ENCODE measurements at regions not wholly inside any gene's neighbourhood (a gene's known extent, or its start where the extent isn't known, plus 50 kb on each side); places are given as distances from the start of the nearest gene placed in this dataset.

DNA sequence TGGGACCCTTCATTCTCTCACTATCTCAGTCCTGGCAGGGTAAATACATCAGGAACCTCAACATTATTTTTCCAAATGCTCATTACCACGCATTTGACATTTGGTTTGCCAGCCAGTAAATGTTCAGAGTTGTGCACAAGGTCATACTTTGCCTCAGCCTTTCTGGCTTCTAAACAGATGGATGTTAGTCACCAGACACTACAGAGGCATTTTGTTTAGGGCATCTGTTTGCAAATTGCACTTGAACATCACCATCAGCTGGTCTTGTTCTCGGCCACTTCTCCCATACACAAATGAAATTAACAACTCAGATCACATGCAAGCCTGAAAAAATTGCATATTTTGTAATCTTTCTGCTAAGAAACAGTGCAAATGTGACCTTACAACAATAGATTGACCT, 75.0 kb upstream of the SLC1A1 start:
- no TSS peak for BruUV-seq (replicated peaks)
- intact Hi-C loops (cut with micrococcal nuclease; ENCODE audit: unreplicated experiment): no loop called here
- Mint-ChIP-seq H3K27ac (ENCODE audit: unreplicated experiment) (no peak overlapping the region), H3K27me3 (ENCODE audit: insufficient read depth, unreplicated experiment) (no peaks in the 10 kb centered on the region), H3K4me3 (ENCODE audit: unreplicated experiment) (no peak overlapping the region), H3K36me3 (ENCODE audit: insufficient read depth, unreplicated experiment) (no peaks in the 10 kb centered on the region), H3K9me3 (ENCODE audit: unreplicated experiment) (no peaks in the 10 kb centered on the region), H3K4me1 (ENCODE audit: low read depth, unreplicated experiment) (peaks cover 33% of the 10 kb centered on the region)
- TF ChIP-seq, protein P1, sequence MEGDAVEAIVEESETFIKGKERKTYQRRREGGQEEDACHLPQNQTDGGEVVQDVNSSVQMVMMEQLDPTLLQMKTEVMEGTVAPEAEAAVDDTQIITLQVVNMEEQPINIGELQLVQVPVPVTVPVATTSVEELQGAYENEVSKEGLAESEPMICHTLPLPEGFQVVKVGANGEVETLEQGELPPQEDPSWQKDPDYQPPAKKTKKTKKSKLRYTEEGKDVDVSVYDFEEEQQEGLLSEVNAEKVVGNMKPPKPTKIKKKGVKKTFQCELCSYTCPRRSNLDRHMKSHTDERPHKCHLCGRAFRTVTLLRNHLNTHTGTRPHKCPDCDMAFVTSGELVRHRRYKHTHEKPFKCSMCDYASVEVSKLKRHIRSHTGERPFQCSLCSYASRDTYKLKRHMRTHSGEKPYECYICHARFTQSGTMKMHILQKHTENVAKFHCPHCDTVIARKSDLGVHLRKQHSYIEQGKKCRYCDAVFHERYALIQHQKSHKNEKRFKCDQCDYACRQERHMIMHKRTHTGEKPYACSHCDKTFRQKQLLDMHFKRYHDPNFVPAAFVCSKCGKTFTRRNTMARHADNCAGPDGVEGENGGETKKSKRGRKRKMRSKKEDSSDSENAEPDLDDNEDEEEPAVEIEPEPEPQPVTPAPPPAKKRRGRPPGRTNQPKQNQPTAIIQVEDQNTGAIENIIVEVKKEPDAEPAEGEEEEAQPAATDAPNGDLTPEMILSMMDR (IDR thresholded peaks at IDR 0.05; ENCODE audit: insufficient read depth in 1 of 2, low read depth in 1 of 2, low read length in 1 of 2, severe bottlenecking in 1 of 2, unreplicated experiment in 1 of 2): no peak
- CTCF ChIA-PET: interaction anchor here (0.6 kb wide), 1 partner anchor 543 kb away, joined by 5 read pairs; no protein-coding TSS in a partner anchor
- H3K4me3 ChIP-seq (ENCODE audit: low read depth, low read length): no peak overlapping the region
- POLR2A ChIA-PET: no interaction called here
- H3K27me3 ChIP-seq (replicated peaks; ENCODE audit: control insufficient read depth, insufficient read depth, low read length): no peaks in the 10 kb centered on the region
- no peaks in the 10 kb centered on the region for H3K36me3 ChIP-seq (ENCODE audit: control insufficient read depth, insufficient read depth, low read length)
- peaks cover 47% of the 10 kb centered on the region for H3K4me1 ChIP-seq
- DNase-seq: no peak
- H3K9me3 ChIP-seq: no peaks in the 10 kb centered on the region

DNA sequence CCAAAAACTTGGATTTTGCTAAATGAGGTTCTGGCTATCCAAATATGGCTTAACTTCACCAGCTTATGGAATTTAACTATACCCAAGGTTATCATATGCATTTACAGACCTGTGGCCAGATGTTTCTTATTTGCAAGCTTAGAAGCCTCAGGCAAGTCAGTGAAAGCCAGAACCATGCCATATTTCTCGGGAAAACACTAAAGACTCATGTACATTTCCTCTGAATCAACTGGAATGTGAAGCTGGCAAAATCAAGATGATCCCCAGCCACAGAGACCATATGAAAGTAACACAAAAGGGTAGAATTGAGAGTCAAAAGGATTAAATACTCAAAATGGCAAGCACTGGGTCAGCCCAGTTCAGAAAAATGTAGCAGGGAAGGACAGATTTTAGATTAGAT, 76.4 kb upstream of the SLC1A1 start:
- DNase-seq: no peak
- POLR2A ChIA-PET: no interaction called here
- Histone ChIP-seq H3K27me3 (replicated peaks; ENCODE audit: control insufficient read depth, insufficient read depth, low read length) (no peaks in the 10 kb centered on the region), H3K9me3 (no peaks in the 10 kb centered on the region), H3K36me3 (ENCODE audit: control insufficient read depth, insufficient read depth, low read length) (no peaks in the 10 kb centered on the region), H3K4me3 (ENCODE audit: low read depth, low read length) (no peak overlapping the region), H3K4me1 (peaks cover 33% of the 10 kb centered on the region)
- H3K27me3 Mint-ChIP-seq (ENCODE audit: insufficient read depth, unreplicated experiment): no peaks in the 10 kb centered on the region
- intact Hi-C loops (cut with micrococcal nuclease; ENCODE audit: unreplicated experiment): no loop called here
- H3K27ac Mint-ChIP-seq (ENCODE audit: unreplicated experiment): no peak overlapping the region
- no peaks in the 10 kb centered on the region for H3K36me3 Mint-ChIP-seq (ENCODE audit: insufficient read depth, unreplicated experiment)
- BruUV-seq (replicated peaks): no TSS peak
- H3K4me3 Mint-ChIP-seq (ENCODE audit: unreplicated experiment): no peak overlapping the region
- TF ChIP-seq, protein P1 (IDR thresholded peaks at IDR 0.05; ENCODE audit: insufficient read depth in 1 of 2, low read depth in 1 of 2, low read length in 1 of 2, severe bottlenecking in 1 of 2, unreplicated experiment in 1 of 2): no peak
- H3K9me3 Mint-ChIP-seq (ENCODE audit: unreplicated experiment): no peaks in the 10 kb centered on the region
- CTCF ChIA-PET: no interaction called here
- peaks cover 26% of the 10 kb centered on the region for H3K4me1 Mint-ChIP-seq (ENCODE audit: low read depth, unreplicated experiment)

DNA sequence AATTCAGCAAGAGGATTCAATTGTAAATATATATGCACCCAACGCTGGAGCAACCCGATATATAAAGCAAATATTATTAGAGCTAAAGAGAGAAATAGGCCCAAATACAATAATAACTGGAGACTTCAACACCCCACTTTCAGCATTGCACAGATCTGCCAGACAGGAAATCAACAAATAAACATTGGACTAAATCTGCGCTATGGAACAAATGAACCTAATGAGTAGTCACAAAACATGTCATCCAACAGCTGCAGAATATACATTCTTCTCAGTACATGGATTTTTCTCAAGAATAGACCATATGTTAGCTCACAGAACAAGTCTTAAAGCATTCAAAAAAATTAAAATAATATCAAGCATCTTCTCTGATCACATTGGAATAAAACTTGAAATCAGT, 86.1 kb upstream of the SLC1A1 start:
- no peak overlapping the region for H3K4me3 Mint-ChIP-seq (ENCODE audit: unreplicated experiment)
- intact Hi-C loops (cut with micrococcal nuclease; ENCODE audit: unreplicated experiment): no loop called here
- no peaks in the 10 kb centered on the region for H3K4me1 Mint-ChIP-seq (ENCODE audit: low read depth, unreplicated experiment)
- H3K9me3 ChIP-seq: peaks cover 6% of the 10 kb centered on the region; the same call in 1 of the 2 replicates
- CTCF ChIA-PET: no interaction called here
- TF ChIP-seq, protein P1 (IDR thresholded peaks at IDR 0.05; ENCODE audit: insufficient read depth in 1 of 2, low read depth in 1 of 2, low read length in 1 of 2, severe bottlenecking in 1 of 2, unreplicated experiment in 1 of 2): no peak
- POLR2A ChIA-PET: no interaction called here
- no peaks in the 10 kb centered on the region for H3K36me3 ChIP-seq (ENCODE audit: control insufficient read depth, insufficient read depth, low read length)
- no peaks in the 10 kb centered on the region for H3K4me1 ChIP-seq
- peaks cover 38% of the 10 kb centered on the region for H3K9me3 Mint-ChIP-seq (ENCODE audit: unreplicated experiment)
- BruUV-seq (replicated peaks): no TSS peak
- no peak overlapping the region for H3K4me3 ChIP-seq (ENCODE audit: low read depth, low read length)
- DNase-seq: no peak
- H3K27me3 ChIP-seq (replicated peaks; ENCODE audit: control insufficient read depth, insufficient read depth, low read length): no peaks in the 10 kb centered on the region
- H3K27ac Mint-ChIP-seq (ENCODE audit: unreplicated experiment): no peak overlapping the region
- no peaks in the 10 kb centered on the region for H3K36me3 Mint-ChIP-seq (ENCODE audit: insufficient read depth, unreplicated experiment)
- H3K27me3 Mint-ChIP-seq (ENCODE audit: insufficient read depth, unreplicated experiment): no peaks in the 10 kb centered on the region

All from Caco-2 (cell line).